Mesenchymal stem cell (in vitro differentiated cells and primary cell): ENCODE measurements at regions not wholly inside any gene's neighbourhood (a gene's known extent, or its start where the extent isn't known, plus 50 kb on each side); places are given as distances from the start of the nearest gene placed in this dataset.

Source experiments
- DNase-seq: peaks from one replicate; pipeline ENCODE4 v3.0.0-alpha.2; 2013
- H2AFZ ChIP-seq: one replicate; pipeline ENCODE4 v1.6.1; 2013; ENCODE audit warnings: low read depth, mild to moderate bottlenecking, control low read depth, inconsistent platforms, low read length, moderate library complexity
- H2AK5ac ChIP-seq: 2 replicates; pipeline ENCODE4 v1.6.1; 2013; ENCODE audit warnings: low read length, moderate library complexity, mild to moderate bottlenecking, inconsistent platforms; ENCODE audit not compliant: severe bottlenecking
- H2BK120ac ChIP-seq: one replicate; pipeline ENCODE4 v1.6.1; 2013; ENCODE audit warnings: low read depth, mild to moderate bottlenecking, inconsistent platforms, low read length, moderate library complexity
- H2BK12ac ChIP-seq, 2 experiments: one replicate each; pipeline ENCODE4 v1.6.1; 2013; ENCODE audit warnings: inconsistent platforms in 2 of 2, low read length in 2 of 2, mild to moderate bottlenecking in 2 of 2, moderate library complexity in 2 of 2, control low read depth in 1 of 2
- H2BK15ac ChIP-seq: one replicate; pipeline ENCODE4 v1.6.1; 2013; ENCODE audit warnings: mild to moderate bottlenecking, low read depth, inconsistent platforms; ENCODE audit not compliant: poor library complexity, severe bottlenecking
- H2BK5ac ChIP-seq: 2 replicates; pipeline ENCODE4 v1.6.1; 2013; ENCODE audit warnings: low read depth, mild to moderate bottlenecking, low read length, control low read depth, inconsistent platforms; ENCODE audit not compliant: poor library complexity, severe bottlenecking
- H3K14ac ChIP-seq, 2 experiments: one replicate each; pipeline ENCODE4 v1.6.1; 2013; ENCODE audit warnings: inconsistent platforms in 2 of 2, low read length in 2 of 2, control low read depth in 1 of 2, mild to moderate bottlenecking in 1 of 2, moderate library complexity in 1 of 2
- H3K18ac ChIP-seq, 2 experiments: one replicate each; pipeline ENCODE4 v1.6.1; 2013; ENCODE audit warnings: inconsistent platforms in 2 of 2, low read length in 2 of 2, control low read depth in 1 of 2, low read depth in 1 of 2, mild to moderate bottlenecking in 1 of 2
- H3K23ac ChIP-seq, 2 experiments: one replicate each; pipeline ENCODE4 v1.6.1; 2013; ENCODE audit warnings: inconsistent platforms in 2 of 2, low read length in 2 of 2, mild to moderate bottlenecking in 2 of 2, moderate library complexity in 2 of 2, control low read depth in 1 of 2
- H3K27ac ChIP-seq: 2 replicates; pipeline ENCODE4 v1.5.1; 2013; ENCODE audit warnings: mild to moderate bottlenecking, moderate library complexity, low read length, control low read depth, inconsistent platforms; ENCODE audit not compliant: poor library complexity, severe bottlenecking
- H3K27me3 ChIP-seq, 2 experiments: 2 replicates each; pipeline versions ENCODE4 v1.6.1 to v1.7.0; 2013; ENCODE audit warnings: low read length in 2 of 2, mild to moderate bottlenecking in 2 of 2, moderate library complexity in 2 of 2, control low read depth in 1 of 2, inconsistent platforms in 1 of 2; ENCODE audit not compliant: control insufficient read depth in 1 of 2, insufficient read depth in 1 of 2
- H3K36me3 ChIP-seq, 2 experiments: 2 replicates each; pipeline versions ENCODE4 v1.6.1 to v1.7.0; 2013; ENCODE audit warnings: low read length in 2 of 2, control low read depth in 1 of 2, inconsistent platforms in 1 of 2, low read depth in 1 of 2, mild to moderate bottlenecking in 1 of 2; ENCODE audit not compliant: insufficient read depth in 2 of 2, control insufficient read depth in 1 of 2
- H3K4ac ChIP-seq, 2 experiments: one replicate each; pipeline ENCODE4 v1.6.1; 2013; ENCODE audit warnings: inconsistent platforms in 2 of 2, low read length in 2 of 2, mild to moderate bottlenecking in 2 of 2, moderate library complexity in 2 of 2, control low read depth in 1 of 2, low read depth in 1 of 2
- H3K4me1 ChIP-seq: 2 replicates; pipeline ENCODE4 v1.6.1; 2013; ENCODE audit warnings: low read depth, low read length, control low read depth; ENCODE audit not compliant: control insufficient read depth, insufficient read depth
- H3K4me2 ChIP-seq: 2 replicates; pipeline ENCODE4 v1.6.1; 2013; ENCODE audit warnings: low read length, mild to moderate bottlenecking, inconsistent platforms; ENCODE audit not compliant: poor library complexity, severe bottlenecking
- H3K4me3 ChIP-seq, 2 experiments: 2 replicates each; pipeline versions ENCODE4 v1.5.1 to v1.7.0; 2013; ENCODE audit warnings: low read length in 2 of 2, mild to moderate bottlenecking in 2 of 2, control low read depth in 1 of 2, low read depth in 1 of 2; ENCODE audit not compliant: insufficient read depth in 1 of 2
- H3K79me1 ChIP-seq: replicated peaks from 2 replicates; pipeline ENCODE4 v1.6.1; 2013; ENCODE audit warnings: mild to moderate bottlenecking, control low read depth, low read length, inconsistent platforms; ENCODE audit not compliant: poor library complexity, severe bottlenecking
- H3K9ac ChIP-seq: 2 replicates; pipeline ENCODE4 v1.7.0; 2013; ENCODE audit warnings: mild to moderate bottlenecking, low read length, moderate library complexity
- H3K9me3 ChIP-seq: 2 replicates; pipeline ENCODE4 v1.7.0; 2013; ENCODE audit warnings: mild to moderate bottlenecking, low read length; ENCODE audit not compliant: control insufficient read depth
- H4K8ac ChIP-seq: one replicate; pipeline ENCODE4 v1.6.1; 2013; ENCODE audit warnings: inconsistent platforms, mild to moderate bottlenecking, low read length, moderate library complexity
- H4K91ac ChIP-seq: one replicate; pipeline ENCODE4 v1.6.1; 2013; ENCODE audit warnings: mild to moderate bottlenecking, low read length, inconsistent platforms
- WGBS: methylation state at CpG from one replicate; pipeline ENCODE4 v1.1.7; 2013; ENCODE audit warnings: mixed read lengths; 5-methylcytosine and 5-hydroxymethylcytosine counted together

DNA sequence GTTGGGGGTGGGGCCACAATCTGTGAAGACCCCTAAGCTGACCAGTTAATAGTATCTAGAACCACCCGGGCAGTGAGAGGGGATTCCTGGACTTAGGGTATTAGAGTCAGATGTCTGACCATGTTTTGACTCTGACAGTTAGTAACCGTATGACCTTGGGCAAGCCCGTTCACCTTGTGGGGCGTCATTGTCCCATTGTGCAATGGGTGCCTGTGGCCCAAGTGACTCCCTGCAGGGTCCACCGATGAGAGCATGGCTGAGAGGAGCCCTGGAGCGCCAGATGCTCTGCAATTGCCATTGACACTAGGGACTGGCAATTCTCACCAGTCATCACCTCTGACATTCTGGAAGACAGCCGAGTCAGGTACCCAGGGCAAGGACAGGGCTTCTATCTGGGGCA, 225.9 kb upstream of the CSF3R start:
- no peak overlapping the region for H4K91ac ChIP-seq
- H2BK5ac ChIP-seq: no peak overlapping the region
- H3K4me2 ChIP-seq: no peak overlapping the region
- no peak overlapping the region for H2BK15ac ChIP-seq
- H4K8ac ChIP-seq: no peak overlapping the region
- H3K14ac ChIP-seq: no peak overlapping the region
- H2BK12ac ChIP-seq: no peak overlapping the region
- no peak overlapping the region for H3K4me3 ChIP-seq
- DNase-seq: no peak
- no peak overlapping the region for H3K4ac ChIP-seq
- 88% methylated on average over 7 of the region's 7 CpGs for WGBS
- no peak overlapping the region for H3K27ac ChIP-seq
- no peak overlapping the region for H2AFZ ChIP-seq
- H3K36me3 ChIP-seq: no peaks in the 10 kb centered on the region
- H3K18ac ChIP-seq: no peak overlapping the region
- no peak overlapping the region for H2AK5ac ChIP-seq
- no peaks in the 10 kb centered on the region for H3K9me3 ChIP-seq
- H3K79me1 ChIP-seq: no peaks in the 10 kb centered on the region
- H3K27me3 ChIP-seq: peaks cover 0 to 80% of the 10 kb centered on the region in 2 experiments
- no peak overlapping the region for H3K23ac ChIP-seq
- H2BK120ac ChIP-seq: no peak overlapping the region
- H3K4me1 ChIP-seq: peaks cover 2% of the 10 kb centered on the region
- no peak overlapping the region for H3K9ac ChIP-seq

DNA sequence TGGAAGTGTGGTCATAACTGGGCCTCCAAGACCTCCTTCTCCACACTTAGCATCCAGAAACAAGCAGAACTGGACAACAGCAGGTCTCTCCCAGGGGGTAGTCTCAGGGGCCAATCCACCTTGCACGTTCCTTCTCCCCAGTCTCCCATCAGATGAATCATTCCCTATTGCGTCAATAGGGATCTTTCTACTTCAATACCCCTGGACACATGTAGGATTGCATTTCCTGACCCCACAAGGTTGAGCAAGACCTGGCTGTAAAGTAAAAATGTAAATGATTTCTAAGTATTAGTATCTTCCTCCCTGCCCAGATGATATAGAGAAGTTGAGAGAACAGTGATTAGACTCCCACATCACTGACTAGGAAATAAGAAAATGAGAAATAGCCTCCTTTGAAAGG, 224.5 kb upstream of the CSF3R start:
- no peak overlapping the region for H2BK12ac ChIP-seq
- H3K79me1 ChIP-seq: no peaks in the 10 kb centered on the region
- WGBS: 64% methylated on average over 2 of the region's 2 CpGs
- no peak for DNase-seq
- H2BK5ac ChIP-seq: no peak overlapping the region
- no peaks in the 10 kb centered on the region for H3K36me3 ChIP-seq
- H3K4me1 ChIP-seq: peaks cover 2% of the 10 kb centered on the region
- H2BK120ac ChIP-seq: no peak overlapping the region
- no peaks in the 10 kb centered on the region for H3K9me3 ChIP-seq
- no peak overlapping the region for H2AK5ac ChIP-seq
- no peak overlapping the region for H3K14ac ChIP-seq
- no peak overlapping the region for H3K4me3 ChIP-seq
- H3K18ac ChIP-seq: no peak overlapping the region
- H2AFZ ChIP-seq: no peak overlapping the region
- no peak overlapping the region for H3K27ac ChIP-seq
- H3K4ac ChIP-seq: no peak overlapping the region
- no peak overlapping the region for H3K23ac ChIP-seq
- no peak overlapping the region for H3K4me2 ChIP-seq
- peaks cover 0 to 73% of the 10 kb centered on the region in 2 experiments for H3K27me3 ChIP-seq
- H4K91ac ChIP-seq: no peak overlapping the region
- no peak overlapping the region for H3K9ac ChIP-seq
- no peak overlapping the region for H4K8ac ChIP-seq
- no peak overlapping the region for H2BK15ac ChIP-seq

DNA sequence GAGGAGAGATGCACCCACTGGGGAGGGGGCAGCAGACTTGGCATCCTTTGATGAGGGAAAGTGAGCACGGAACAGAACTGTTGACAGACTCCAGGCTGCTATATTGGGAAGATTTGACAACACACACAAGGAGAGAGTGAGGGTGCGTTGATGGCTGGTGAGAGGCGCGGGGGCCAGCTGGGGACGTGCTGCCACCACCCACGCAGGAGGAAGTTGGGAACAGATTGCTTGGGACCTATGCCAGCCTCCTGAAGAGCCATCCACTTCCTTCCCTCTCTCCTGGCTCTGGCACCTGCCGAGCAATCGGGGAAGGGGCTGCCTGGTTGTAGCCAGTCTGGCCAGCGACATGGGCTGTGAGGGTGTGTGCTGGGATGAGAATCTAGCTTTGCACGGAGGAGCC, 223.7 kb upstream of the CSF3R start:
- Histone ChIP-seq H3K27me3 (peaks cover under 1 to 65% of the 10 kb centered on the region in 2 experiments), H2BK120ac (no peak overlapping the region), H2AK5ac (no peak overlapping the region), H3K36me3 (no peaks in the 10 kb centered on the region), H3K9ac (no peak overlapping the region), H2BK5ac (no peak overlapping the region), H3K23ac (no peak overlapping the region), H2BK15ac (no peak overlapping the region), H3K4me2 (no peak overlapping the region), H2AFZ (no peak overlapping the region), H3K27ac (no peak overlapping the region), H3K4me1 (peaks cover 2% of the 10 kb centered on the region), H3K14ac (no peak overlapping the region), H2BK12ac (no peak overlapping the region), H4K8ac (no peak overlapping the region), H3K9me3 (no peaks in the 10 kb centered on the region), H4K91ac (no peak overlapping the region), H3K79me1 (no peaks in the 10 kb centered on the region), H3K4me3 (no peak overlapping the region), H3K18ac (no peak overlapping the region), H3K4ac (no peak overlapping the region)
- WGBS: 81% methylated on average over 6 of the region's 10 CpGs
- DNase-seq: no peak

DNA sequence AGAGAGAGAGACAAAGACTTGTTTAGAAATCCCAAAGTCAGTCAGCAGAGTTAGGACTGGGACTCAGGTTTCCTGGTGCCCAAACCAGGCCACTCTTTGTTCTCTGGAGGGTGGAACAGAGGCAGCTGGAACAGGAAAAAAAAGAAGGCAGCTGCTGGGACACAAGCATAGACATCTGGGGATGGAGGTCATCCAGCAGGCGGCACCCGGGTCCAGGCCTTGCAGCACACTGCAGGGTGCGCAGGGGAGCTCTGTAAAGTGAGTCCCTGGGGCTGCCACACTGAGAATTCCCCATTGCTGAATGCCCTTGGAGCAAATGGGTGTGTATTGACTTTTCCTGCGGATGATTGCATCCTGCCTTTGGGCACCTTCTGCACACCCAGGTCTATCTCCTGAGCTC, 222.9 kb upstream of the CSF3R start:
- H3K4ac ChIP-seq: no peak overlapping the region
- peaks cover 2% of the 10 kb centered on the region for H3K4me1 ChIP-seq
- no peak overlapping the region for H2AFZ ChIP-seq
- no peak overlapping the region for H2BK5ac ChIP-seq
- no peaks in the 10 kb centered on the region for H3K9me3 ChIP-seq
- H2BK15ac ChIP-seq: no peak overlapping the region
- no peak overlapping the region for H3K4me3 ChIP-seq
- no peaks in the 10 kb centered on the region for H3K36me3 ChIP-seq
- H4K8ac ChIP-seq: no peak overlapping the region
- no peak overlapping the region for H3K23ac ChIP-seq
- no peak overlapping the region for H3K14ac ChIP-seq
- no peak overlapping the region for H4K91ac ChIP-seq
- H2BK12ac ChIP-seq: no peak overlapping the region
- 52% methylated on average over 4 of the region's 4 CpGs for WGBS
- no peak overlapping the region for H3K4me2 ChIP-seq
- peaks cover 3 to 57% of the 10 kb centered on the region in 2 experiments for H3K27me3 ChIP-seq
- no peak overlapping the region for H3K18ac ChIP-seq
- no peak overlapping the region for H2BK120ac ChIP-seq
- H3K79me1 ChIP-seq: no peaks in the 10 kb centered on the region
- H3K27ac ChIP-seq: no peak overlapping the region
- no peak overlapping the region for H3K9ac ChIP-seq
- DNase-seq: no peak
- no peak overlapping the region for H2AK5ac ChIP-seq
